HG03039 (cell line): ENCODE measurements at regions not wholly inside any gene's neighbourhood (a gene's known extent, or its start where the extent isn't known, plus 50 kb on each side); places are given as distances from the start of the nearest gene placed in this dataset.
"Not testable (repeated sequence)": the region's sequence is repeated elsewhere in the genome, so short reads cannot be mapped to it uniquely, and the experiment has no call there.

ENCODE experiments used
- ATAC-seq: cut with Tn5 transposase; IDR thresholded peaks from one replicate; pipeline ENCODE4 v1.9.1; 2021; ENCODE audit warnings: mild to moderate bottlenecking, moderate library complexity; ENCODE audit not compliant: unreplicated experiment

- no peak for ATAC-seq
Observed at GRCh38 chr6:88499845-88500699, 333.9 kb upstream of the CNR1 start.

- no peak for ATAC-seq
Observed at GRCh38 chr6:88499436-88499835, 333.3 kb upstream of the CNR1 start.

- not testable (repeated sequence) for ATAC-seq
Observed at GRCh38 chr6:88497403-88497802, 331.3 kb upstream of the CNR1 start.

- peak; percentile 43 for ATAC-seq
Observed at GRCh38 chr6:88494401-88495140, 328.4 kb upstream of the CNR1 start.

- ATAC-seq: peak; percentile 42
Observed at GRCh38 chr6:88493717-88494116, 327.6 kb upstream of the CNR1 start.

- no peak for ATAC-seq
Observed at GRCh38 chr6:88492824-88493223, 326.7 kb upstream of the CNR1 start.

GRCh38 chr6:88492241-88492640, 326.1 kb upstream of the CNR1 start:
- ATAC-seq: no peak

GRCh38 chr6:88491266-88491880, 325.2 kb upstream of the CNR1 start:
- ATAC-seq: no peak

GRCh38 chr6:88490908-88491264, 324.7 kb upstream of the CNR1 start:
- no peak for ATAC-seq

- ATAC-seq: no peak
Observed at GRCh38 chr6:88490195-88490907, 324.2 kb upstream of the CNR1 start.

GRCh38 chr6:88483424-88483823, 317.3 kb upstream of the CNR1 start:
- ATAC-seq: no peak

GRCh38 chr6:88482465-88482864, 316.3 kb upstream of the CNR1 start:
- no peak for ATAC-seq

GRCh38 chr6:88481519-88481918, 315.4 kb upstream of the CNR1 start:
- ATAC-seq: no peak

GRCh38 chr6:88480816-88481215, 314.7 kb upstream of the CNR1 start:
- no peak for ATAC-seq

GRCh38 chr6:88477413-88477812, 311.3 kb upstream of the CNR1 start:
- ATAC-seq: no peak

- no peak for ATAC-seq
Observed at GRCh38 chr6:88476388-88476787, 310.2 kb upstream of the CNR1 start.

GRCh38 chr6:88474720-88475119, 308.6 kb upstream of the CNR1 start:
- no peak for ATAC-seq

GRCh38 chr6:88473589-88473988, 307.4 kb upstream of the CNR1 start:
- ATAC-seq: no peak

- no peak for ATAC-seq
Observed at GRCh38 chr6:88472851-88473525, 306.8 kb upstream of the CNR1 start.

- ATAC-seq: no peak
Observed at GRCh38 chr6:88459643-88460042, 293.5 kb upstream of the CNR1 start.

GRCh38 chr6:88459189-88459588, 293.0 kb upstream of the CNR1 start:
- ATAC-seq: no peak
